ENCODE measurements at regions not wholly inside any gene's neighbourhood (a gene's known extent, or its start where the extent isn't known, plus 50 kb on each side); places are given as distances from the start of the nearest gene placed in this dataset.

- no peaks in the 10 kb centered on the region for H3K4me1 ChIP-seq (ENCODE audit: insufficient read depth, low read length, severe bottlenecking)
- no peaks in the 10 kb centered on the region for H3K9me2 ChIP-seq (ENCODE audit: low read depth, low read length)
- H3K79me2 ChIP-seq (ENCODE audit: insufficient read depth, low read length), result no peaks in the 10 kb centered on the region
- TF ChIP-seq EZH2 (IDR thresholded peaks at IDR 0.05; ENCODE audit: borderline replicate concordance, low read length), result no peak
- no peak for TF ChIP-seq CTCF (IDR thresholded peaks at IDR 0.05; ENCODE audit: low read length)
- no peak overlapping the region for H2AFZ ChIP-seq (ENCODE audit: low read length)
- no peak overlapping the region for H3K27ac ChIP-seq (ENCODE audit: low read depth, low read length, poor library complexity, severe bottlenecking)
- H4K20me1 ChIP-seq (ENCODE audit: insufficient read depth, low read length), result no peaks in the 10 kb centered on the region
- no peaks in the 10 kb centered on the region for H3K9me3 ChIP-seq (ENCODE audit: low read length)
- no peaks in the 10 kb centered on the region for H3F3A ChIP-seq (ENCODE audit: insufficient read depth, low read length)
- H3K36me3 ChIP-seq (ENCODE audit: insufficient read depth, low read length), result no peaks in the 10 kb centered on the region
- H3K27me3 ChIP-seq (ENCODE audit: insufficient read depth, low read length), result no peaks in the 10 kb centered on the region
- H3K9ac ChIP-seq (ENCODE audit: low read length), result no peak overlapping the region
- no peak overlapping the region for H3K4me3 ChIP-seq (ENCODE audit: low read depth, low read length, poor library complexity, severe bottlenecking)
- H3K4me2 ChIP-seq (ENCODE audit: low read length), result no peak overlapping the region
Measured at GRCh38 chr6:126581316-126581715, 241.4 kb downstream of the CENPW start.

GRCh38 chr6:126600258-126600916 lies 260.5 kb downstream of the CENPW start:
- H3K4me3 ChIP-seq (ENCODE audit: low read depth, low read length, poor library complexity, severe bottlenecking), result no peak overlapping the region
- no peak overlapping the region for H2AFZ ChIP-seq (ENCODE audit: low read length)
- no peaks in the 10 kb centered on the region for H3F3A ChIP-seq (ENCODE audit: insufficient read depth, low read length)
- H3K4me2 ChIP-seq (ENCODE audit: low read length), result no peak overlapping the region
- no peaks in the 10 kb centered on the region for H3K27me3 ChIP-seq (ENCODE audit: insufficient read depth, low read length)
- no peak overlapping the region for H3K27ac ChIP-seq (ENCODE audit: low read depth, low read length, poor library complexity, severe bottlenecking)
- H3K79me2 ChIP-seq (ENCODE audit: insufficient read depth, low read length), result no peaks in the 10 kb centered on the region
- no peaks in the 10 kb centered on the region for H3K9me3 ChIP-seq (ENCODE audit: low read length)
- no peaks in the 10 kb centered on the region for H3K9me2 ChIP-seq (ENCODE audit: low read depth, low read length)
- no peaks in the 10 kb centered on the region for H4K20me1 ChIP-seq (ENCODE audit: insufficient read depth, low read length)
- no peaks in the 10 kb centered on the region for H3K36me3 ChIP-seq (ENCODE audit: insufficient read depth, low read length)
- TF ChIP-seq EZH2 (IDR thresholded peaks at IDR 0.05; ENCODE audit: borderline replicate concordance, low read length), result no peak
- no peak for TF ChIP-seq CTCF (IDR thresholded peaks at IDR 0.05; ENCODE audit: low read length)
- no peak overlapping the region for H3K9ac ChIP-seq (ENCODE audit: low read length)
- H3K4me1 ChIP-seq (ENCODE audit: insufficient read depth, low read length, severe bottlenecking), result no peaks in the 10 kb centered on the region

- Histone ChIP-seq H3K36me3 (ENCODE audit: insufficient read depth, low read length) (no peaks in the 10 kb centered on the region), H3K27me3 (ENCODE audit: insufficient read depth, low read length) (no peaks in the 10 kb centered on the region), H3K9me2 (ENCODE audit: low read depth, low read length) (no peaks in the 10 kb centered on the region), H3K27ac (ENCODE audit: low read depth, low read length, poor library complexity, severe bottlenecking) (no peak overlapping the region), H3K4me2 (ENCODE audit: low read length) (no peak overlapping the region), H3K9me3 (ENCODE audit: low read length) (no peaks in the 10 kb centered on the region), H4K20me1 (ENCODE audit: insufficient read depth, low read length) (no peaks in the 10 kb centered on the region), H2AFZ (ENCODE audit: low read length) (no peak overlapping the region), H3K4me3 (ENCODE audit: low read depth, low read length, poor library complexity, severe bottlenecking) (no peak overlapping the region), H3K4me1 (ENCODE audit: insufficient read depth, low read length, severe bottlenecking) (no peaks in the 10 kb centered on the region), H3F3A (ENCODE audit: insufficient read depth, low read length) (no peaks in the 10 kb centered on the region), H3K79me2 (ENCODE audit: insufficient read depth, low read length) (no peaks in the 10 kb centered on the region), H3K9ac (ENCODE audit: low read length) (no peak overlapping the region)
- TF ChIP-seq EZH2 (IDR thresholded peaks at IDR 0.05; ENCODE audit: borderline replicate concordance, low read length) (no peak), CTCF (IDR thresholded peaks at IDR 0.05; ENCODE audit: low read length) (no peak)
Measured at GRCh38 chr6:126603410-126603809, 263.5 kb downstream of the CENPW start.

Data from OCI-LY1 (cell line).